ENCODE measurements at regions not wholly inside any gene's neighbourhood (a gene's known extent, or its start where the extent isn't known, plus 50 kb on each side); places are given as distances from the start of the nearest gene placed in this dataset.
"Not testable (repeated sequence)": the region's sequence is repeated elsewhere in the genome, so short reads cannot be mapped to it uniquely, and the experiment has no call there.

DNA sequence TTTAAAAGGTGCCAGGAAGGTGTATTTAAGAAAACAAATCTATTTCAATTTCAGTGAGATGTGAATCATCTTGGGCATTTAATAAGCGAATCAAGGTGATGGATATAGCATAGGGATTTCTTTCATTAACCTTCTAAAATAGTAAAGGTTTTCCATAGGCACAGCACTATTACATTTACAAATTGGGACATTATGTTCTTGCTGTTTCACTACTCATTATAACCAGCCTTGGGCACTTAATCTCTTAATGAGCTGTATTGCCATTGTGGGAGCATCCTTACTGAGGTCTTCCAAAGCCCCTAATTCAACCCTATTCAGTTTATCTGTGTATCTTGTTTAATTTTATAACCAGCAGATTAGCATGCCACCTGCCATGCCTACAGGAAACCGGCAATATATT, 1305.5 kb downstream of the CDH12 start:
- H3K4me3 ChIP-seq (ENCODE audit: low read depth in 1 of 2, low read length in 2 of 2); H3K27ac ChIP-seq (ENCODE audit: low read depth, low read length); H3K27me3 ChIP-seq (ENCODE audit: control insufficient read depth in 1 of 2, insufficient read depth in 2 of 2, low read length in 2 of 2); H3K9ac ChIP-seq (ENCODE audit: low read length); H3K36me3 ChIP-seq (ENCODE audit: insufficient read depth, low read length); H3K4me1 ChIP-seq (ENCODE audit: insufficient read depth, low read length); H3K9me3 ChIP-seq (ENCODE audit: low read length): not testable (repeated sequence)

DNA sequence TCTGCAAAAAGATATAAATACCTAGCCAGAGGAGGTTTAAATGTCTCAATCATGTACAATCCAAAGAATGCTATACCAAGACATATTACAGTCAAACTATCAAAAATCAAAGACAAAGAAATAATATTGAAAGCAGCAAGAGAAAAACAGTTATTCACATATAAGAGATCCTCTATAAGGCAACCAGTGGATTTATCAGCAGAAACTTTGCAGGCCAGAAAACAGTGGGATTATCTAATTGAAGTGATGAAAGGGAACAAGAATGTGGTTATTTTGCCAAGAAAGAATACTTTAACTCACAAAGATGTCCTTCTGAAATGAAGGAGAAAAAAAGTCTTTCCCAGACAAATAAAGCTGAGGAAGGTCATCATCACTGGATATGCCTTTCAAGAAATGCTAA, 1318.0 kb downstream of the CDH12 start:
- not testable (repeated sequence) for H3K4me3 ChIP-seq (ENCODE audit: low read depth in 1 of 2, low read length in 2 of 2); H3K27me3 ChIP-seq (ENCODE audit: control insufficient read depth in 1 of 2, insufficient read depth in 2 of 2, low read length in 2 of 2); H3K4me1 ChIP-seq (ENCODE audit: insufficient read depth, low read length); H3K36me3 ChIP-seq (ENCODE audit: insufficient read depth, low read length); H3K27ac ChIP-seq (ENCODE audit: low read depth, low read length); H3K9ac ChIP-seq (ENCODE audit: low read length); H3K9me3 ChIP-seq (ENCODE audit: low read length)

DNA sequence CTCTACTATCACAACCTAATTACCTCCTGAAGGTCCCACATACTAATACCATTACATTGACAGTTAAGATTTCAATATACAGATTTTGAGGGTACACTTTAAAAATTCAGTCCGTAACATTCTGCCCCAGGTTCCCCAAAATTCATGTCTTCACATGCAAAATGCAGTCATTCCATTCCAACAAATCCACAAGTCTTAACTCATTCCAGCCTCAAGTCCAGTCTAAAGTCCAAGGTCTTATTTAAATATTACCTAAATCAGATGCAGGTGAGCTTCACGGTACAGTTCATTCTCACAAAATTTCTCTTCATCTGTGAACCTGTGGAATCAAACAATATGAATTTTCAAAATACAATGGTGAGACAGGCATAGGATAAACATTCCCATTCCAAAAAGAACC, 1332.0 kb downstream of the CDH12 start:
- H3K36me3 ChIP-seq (ENCODE audit: insufficient read depth, low read length); H3K27me3 ChIP-seq (ENCODE audit: control insufficient read depth in 1 of 2, insufficient read depth in 2 of 2, low read length in 2 of 2); H3K9ac ChIP-seq (ENCODE audit: low read length); H3K4me1 ChIP-seq (ENCODE audit: insufficient read depth, low read length); H3K27ac ChIP-seq (ENCODE audit: low read depth, low read length); H3K9me3 ChIP-seq (ENCODE audit: low read length); H3K4me3 ChIP-seq (ENCODE audit: low read depth in 1 of 2, low read length in 2 of 2): not testable (repeated sequence)

DNA sequence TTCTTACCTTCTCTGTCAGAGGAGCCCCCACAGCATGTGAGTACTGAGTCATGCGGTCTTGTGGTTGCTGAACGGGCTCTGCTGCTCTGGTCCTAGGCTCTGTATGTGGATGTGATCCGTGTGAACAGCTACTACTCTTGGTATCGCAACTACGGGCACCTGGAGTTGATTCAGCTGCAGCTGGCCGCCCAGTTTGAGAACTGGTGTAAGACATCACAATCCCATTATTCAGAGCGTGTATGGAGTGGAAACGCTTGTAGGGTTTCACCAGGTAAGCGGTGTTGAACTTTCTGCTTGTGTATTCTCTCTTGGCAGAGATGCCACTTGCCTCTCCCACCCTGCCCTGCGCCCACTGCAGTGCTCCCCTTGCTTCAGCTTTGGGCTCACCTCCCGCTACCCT, 1356.2 kb downstream of the CDH12 start:
- H3K27ac ChIP-seq (ENCODE audit: low read depth, low read length); H3K36me3 ChIP-seq (ENCODE audit: insufficient read depth, low read length); H3K4me1 ChIP-seq (ENCODE audit: insufficient read depth, low read length); H3K9ac ChIP-seq (ENCODE audit: low read length); H3K4me3 ChIP-seq (ENCODE audit: low read depth in 1 of 2, low read length in 2 of 2); H3K27me3 ChIP-seq (ENCODE audit: control insufficient read depth in 1 of 2, insufficient read depth in 2 of 2, low read length in 2 of 2); H3K9me3 ChIP-seq (ENCODE audit: low read length): not testable (repeated sequence)

DNA sequence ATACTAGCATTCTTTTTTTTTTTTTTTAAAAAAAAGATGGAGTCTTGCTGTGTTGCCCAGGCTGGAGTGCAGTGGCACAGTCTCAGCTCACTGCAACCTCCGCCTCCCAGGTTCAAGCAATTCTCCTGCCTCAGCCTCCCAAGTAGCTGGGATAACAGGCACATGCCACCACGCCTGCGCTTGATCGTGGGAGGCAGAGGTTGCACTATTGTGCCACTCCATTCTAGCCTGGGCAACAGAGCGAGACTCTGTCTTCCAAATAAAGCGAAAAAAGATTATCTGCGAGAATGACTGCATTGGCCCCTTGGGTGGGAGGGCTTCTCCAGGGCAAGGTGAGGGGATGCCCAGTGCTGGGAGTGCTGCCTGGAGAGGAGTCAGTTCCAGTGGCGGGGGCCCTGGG, 1357.1 kb downstream of the CDH12 start:
- not testable (repeated sequence) for H3K9me3 ChIP-seq (ENCODE audit: low read length); H3K4me3 ChIP-seq (ENCODE audit: low read depth in 1 of 2, low read length in 2 of 2); H3K9ac ChIP-seq (ENCODE audit: low read length); H3K4me1 ChIP-seq (ENCODE audit: insufficient read depth, low read length); H3K27ac ChIP-seq (ENCODE audit: low read depth, low read length); H3K27me3 ChIP-seq (ENCODE audit: control insufficient read depth in 1 of 2, insufficient read depth in 2 of 2, low read length in 2 of 2); H3K36me3 ChIP-seq (ENCODE audit: insufficient read depth, low read length)

DNA sequence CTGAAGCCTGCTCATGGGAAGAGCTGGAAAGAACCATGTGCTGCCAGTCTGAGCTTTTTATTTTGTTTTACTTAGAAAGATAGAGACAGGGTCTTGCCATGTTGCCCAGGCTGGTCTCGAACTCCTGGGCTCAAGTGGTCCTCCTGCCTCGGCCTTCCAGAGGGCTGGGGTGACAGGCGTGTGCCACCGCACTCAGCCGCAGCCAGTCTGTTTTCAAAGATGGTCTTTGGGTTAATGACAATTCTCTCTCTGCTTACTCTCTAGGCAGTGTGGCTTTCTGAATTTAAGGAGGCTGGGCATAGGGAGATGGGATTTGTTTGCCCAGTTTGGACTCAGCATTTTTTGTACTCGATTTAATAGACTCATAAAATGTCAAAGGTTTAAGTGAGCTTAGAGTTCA, 1357.9 kb downstream of the CDH12 start:
- not testable (repeated sequence) for H3K27me3 ChIP-seq (ENCODE audit: control insufficient read depth in 1 of 2, insufficient read depth in 2 of 2, low read length in 2 of 2)

DNA sequence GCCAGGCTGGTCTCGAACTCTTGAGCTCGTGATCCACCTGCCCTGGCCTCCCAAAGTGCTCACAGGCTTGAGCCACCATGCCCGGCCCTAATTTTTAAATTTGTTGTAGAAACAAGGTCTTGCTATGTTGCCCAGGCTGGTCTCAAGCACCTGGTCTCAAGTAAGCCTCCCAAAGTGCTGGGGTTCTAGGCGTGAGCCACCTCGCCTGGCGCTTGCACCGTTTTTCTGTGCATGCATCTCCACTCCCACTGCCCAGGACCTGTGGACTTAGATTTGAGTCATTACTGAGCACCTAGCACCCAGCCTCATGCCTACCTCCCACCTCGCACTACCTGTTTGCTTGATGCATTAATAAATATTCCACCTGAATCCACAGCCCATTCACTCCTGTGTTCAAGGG, 1359.1 kb downstream of the CDH12 start:
- H3K36me3 ChIP-seq (ENCODE audit: insufficient read depth, low read length): not testable (repeated sequence)

More for the DNA sequence above, 1357.9 kb downstream of the CDH12 start:
- not testable (repeated sequence) for H3K36me3 ChIP-seq (ENCODE audit: insufficient read depth, low read length); H3K9me3 ChIP-seq (ENCODE audit: low read length); H3K27ac ChIP-seq (ENCODE audit: low read depth, low read length); H3K4me3 ChIP-seq (ENCODE audit: low read depth in 1 of 2, low read length in 2 of 2); H3K4me1 ChIP-seq (ENCODE audit: insufficient read depth, low read length); H3K9ac ChIP-seq (ENCODE audit: low read length)

DNA sequence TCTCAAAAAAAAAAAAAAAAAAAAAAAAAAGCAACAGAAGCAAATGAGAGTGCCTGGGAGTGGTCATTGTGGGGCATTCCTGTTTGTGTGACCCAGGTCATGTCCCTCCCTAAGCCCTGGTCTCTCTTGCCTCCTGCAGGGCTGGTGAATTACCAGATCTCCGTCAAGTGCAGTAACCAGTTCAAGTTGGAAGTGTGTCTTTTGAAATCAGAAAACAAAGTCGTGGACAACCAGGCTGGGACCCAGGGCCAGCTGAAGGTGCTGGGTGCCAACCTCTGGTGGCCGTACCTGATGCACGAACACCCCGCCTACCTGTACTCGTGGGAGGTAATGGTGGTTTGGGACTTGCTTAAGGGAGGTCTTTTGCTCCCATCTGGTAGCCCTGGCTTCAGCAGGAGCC, 1362.0 kb downstream of the CDH12 start:
- not testable (repeated sequence) for H3K9me3 ChIP-seq (ENCODE audit: low read length); H3K4me1 ChIP-seq (ENCODE audit: insufficient read depth, low read length); H3K36me3 ChIP-seq (ENCODE audit: insufficient read depth, low read length); H3K9ac ChIP-seq (ENCODE audit: low read length); H3K27me3 ChIP-seq (ENCODE audit: control insufficient read depth in 1 of 2, insufficient read depth in 2 of 2, low read length in 2 of 2); H3K27ac ChIP-seq (ENCODE audit: low read depth, low read length); H3K4me3 ChIP-seq (ENCODE audit: low read depth in 1 of 2, low read length in 2 of 2)

More for the DNA sequence above, 1359.1 kb downstream of the CDH12 start:
- H3K27me3 ChIP-seq (ENCODE audit: control insufficient read depth in 1 of 2, insufficient read depth in 2 of 2, low read length in 2 of 2); H3K9me3 ChIP-seq (ENCODE audit: low read length); H3K9ac ChIP-seq (ENCODE audit: low read length); H3K4me3 ChIP-seq (ENCODE audit: low read depth in 1 of 2, low read length in 2 of 2); H3K4me1 ChIP-seq (ENCODE audit: insufficient read depth, low read length); H3K27ac ChIP-seq (ENCODE audit: low read depth, low read length): not testable (repeated sequence)

DNA sequence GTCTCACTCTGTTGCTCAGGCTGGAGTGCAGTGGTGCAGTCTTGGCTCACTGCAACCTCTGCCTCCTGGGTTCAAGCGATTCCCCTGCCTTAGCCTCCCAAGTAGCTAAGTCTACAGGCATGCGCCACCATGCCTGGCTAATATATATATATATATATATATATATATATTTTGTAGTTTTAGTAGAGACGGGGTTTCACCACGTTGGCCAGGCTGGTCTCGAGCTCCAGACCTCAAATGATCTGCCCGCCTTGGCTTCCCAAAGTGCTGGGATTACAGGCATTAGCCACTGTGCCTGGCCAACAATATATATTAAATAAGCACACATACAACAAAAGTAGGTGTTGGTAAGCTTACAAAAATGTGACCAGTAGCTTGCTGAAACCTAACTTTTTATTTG, 1364.3 kb downstream of the CDH12 start:
- not testable (repeated sequence) for H3K27me3 ChIP-seq (ENCODE audit: control insufficient read depth in 1 of 2, insufficient read depth in 2 of 2, low read length in 2 of 2); H3K36me3 ChIP-seq (ENCODE audit: insufficient read depth, low read length); H3K9ac ChIP-seq (ENCODE audit: low read length); H3K27ac ChIP-seq (ENCODE audit: low read depth, low read length); H3K4me1 ChIP-seq (ENCODE audit: insufficient read depth, low read length); H3K4me3 ChIP-seq (ENCODE audit: low read depth in 1 of 2, low read length in 2 of 2); H3K9me3 ChIP-seq (ENCODE audit: low read length)

DNA sequence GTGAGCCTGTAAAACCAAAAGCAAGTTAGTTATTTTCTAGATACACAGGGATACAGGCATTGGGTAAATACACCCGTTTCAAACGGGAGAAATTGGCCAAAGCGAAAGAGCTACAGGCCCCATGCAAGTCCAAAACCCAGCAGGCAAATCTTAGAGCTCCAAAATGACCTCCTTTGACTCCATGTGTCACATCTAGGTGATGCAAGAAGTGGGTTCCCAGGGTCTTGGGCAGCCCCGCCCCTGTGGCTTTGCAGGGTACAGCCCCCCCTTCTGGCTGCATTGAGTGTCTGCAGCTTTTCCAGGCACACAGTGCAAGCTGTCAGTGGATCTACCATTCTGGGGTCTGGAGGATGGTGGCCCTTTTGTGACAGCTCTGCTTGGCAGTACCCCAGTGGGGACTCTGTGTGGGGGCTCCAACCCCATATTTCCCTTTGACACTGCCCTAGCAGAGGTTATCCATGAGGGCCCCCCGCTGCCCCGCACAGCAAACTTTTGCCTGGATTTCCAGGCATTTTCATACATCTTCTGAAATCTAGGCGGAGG, 1367.6 kb downstream of the CDH12 start:
- H3K9ac ChIP-seq (ENCODE audit: low read length); H3K9me3 ChIP-seq (ENCODE audit: low read length); H3K27ac ChIP-seq (ENCODE audit: low read depth, low read length); H3K36me3 ChIP-seq (ENCODE audit: insufficient read depth, low read length); H3K27me3 ChIP-seq (ENCODE audit: control insufficient read depth in 1 of 2, insufficient read depth in 2 of 2, low read length in 2 of 2); H3K4me3 ChIP-seq (ENCODE audit: low read depth in 1 of 2, low read length in 2 of 2); H3K4me1 ChIP-seq (ENCODE audit: insufficient read depth, low read length): not testable (repeated sequence)

DNA sequence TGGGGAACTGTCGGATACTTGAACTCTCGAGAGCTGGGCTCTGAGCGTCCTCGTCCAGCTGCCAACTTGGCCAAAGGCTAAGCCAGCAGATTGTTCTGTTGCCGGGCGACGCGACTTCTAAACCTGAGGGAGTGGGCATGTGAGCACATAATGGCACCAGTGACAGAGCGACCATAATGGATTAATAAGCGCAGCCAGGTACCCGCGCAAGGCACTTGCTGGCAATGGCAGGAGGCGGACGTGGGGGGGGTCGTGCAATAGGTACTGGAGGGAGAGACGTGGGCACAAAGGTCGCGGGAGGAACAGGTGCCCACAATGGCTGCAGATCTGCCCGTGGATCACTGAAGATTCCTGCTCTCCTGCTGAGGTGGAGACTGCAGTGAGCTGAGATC, 1368.7 kb downstream of the CDH12 start:
- H3K9me3 ChIP-seq (ENCODE audit: low read length); H3K27ac ChIP-seq (ENCODE audit: low read depth, low read length); H3K36me3 ChIP-seq (ENCODE audit: insufficient read depth, low read length); H3K9ac ChIP-seq (ENCODE audit: low read length); H3K4me1 ChIP-seq (ENCODE audit: insufficient read depth, low read length); H3K27me3 ChIP-seq (ENCODE audit: control insufficient read depth in 1 of 2, insufficient read depth in 2 of 2, low read length in 2 of 2); H3K4me3 ChIP-seq (ENCODE audit: low read depth in 1 of 2, low read length in 2 of 2): not testable (repeated sequence)

DNA sequence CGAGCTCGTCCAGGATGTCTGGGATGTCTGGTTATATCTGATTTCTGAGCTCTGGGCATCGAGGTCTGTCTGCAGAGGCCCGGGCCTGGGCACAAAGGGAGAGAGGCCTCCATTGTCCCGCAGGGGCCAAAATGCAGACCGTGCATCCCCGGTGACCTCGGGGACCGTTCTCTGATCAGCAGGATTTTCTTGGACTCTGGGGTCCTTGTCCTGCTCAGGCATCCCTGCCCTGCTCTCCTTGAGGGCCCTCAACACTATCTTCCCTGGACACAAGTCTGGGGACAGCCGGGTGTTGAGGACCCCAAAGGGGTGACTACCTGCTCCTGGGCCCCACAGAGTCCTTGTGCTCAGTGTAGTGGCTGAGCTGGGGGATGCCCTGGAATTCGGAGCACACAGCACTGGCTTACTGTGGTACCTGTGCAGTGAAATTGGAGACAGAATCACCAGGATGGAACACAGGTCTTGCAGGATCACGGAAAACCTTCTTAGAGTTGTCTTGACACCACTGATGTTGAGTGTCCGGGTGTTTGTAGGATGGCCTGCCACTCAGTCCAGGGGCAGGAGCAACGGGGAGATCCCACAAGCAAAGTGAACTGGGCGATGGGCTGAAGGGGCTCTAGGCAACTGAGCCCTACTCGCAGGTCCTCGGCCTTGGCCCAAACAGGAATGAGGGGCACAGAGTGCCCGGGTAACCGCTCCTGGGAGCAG, 1369.2 kb downstream of the CDH12 start:
- not testable (repeated sequence) for H3K4me3 ChIP-seq (ENCODE audit: low read depth in 1 of 2, low read length in 2 of 2); H3K9ac ChIP-seq (ENCODE audit: low read length); H3K9me3 ChIP-seq (ENCODE audit: low read length); H3K27me3 ChIP-seq (ENCODE audit: control insufficient read depth in 1 of 2, insufficient read depth in 2 of 2, low read length in 2 of 2); H3K4me1 ChIP-seq (ENCODE audit: insufficient read depth, low read length); H3K36me3 ChIP-seq (ENCODE audit: insufficient read depth, low read length); H3K27ac ChIP-seq (ENCODE audit: low read depth, low read length)
